K562 (cell line): ENCODE measurements at regions not wholly inside any gene's neighbourhood (a gene's known extent, or its start where the extent isn't known, plus 50 kb on each side); places are given as distances from the start of the nearest gene placed in this dataset.

Experiments
- EZH2 ChIP-seq: IDR thresholded peaks from 2 replicates; pipeline ENCODE4 v1.6.1; 2012; ENCODE audit warnings: low read depth, mild to moderate bottlenecking, inconsistent platforms, low read length, borderline replicate concordance
- IRF1 ChIP-seq: sonication (generic); formaldehyde crosslinking; IDR thresholded peaks from 2 replicates; pipeline ENCODE4 v1.8.0; 2022; ENCODE audit warnings: missing genetic modification reagents, mild to moderate bottlenecking, borderline replicate concordance
- JUNB ChIP-seq: fragments of 450-650 bp; formaldehyde crosslinking; conservative IDR thresholded peaks from 2 replicates; pipeline ENCODE4 v1.4.0; 2020; ENCODE audit warnings: mild to moderate bottlenecking
- KDM4B ChIP-seq, 2 experiments: fragments of 450-650 bp in 1 of 2; sonication (generic) in 1 of 2; IDR thresholded peaks; 2 replicates each; pipeline ENCODE4 v1.6.1; 2016 to 2017; ENCODE audit warnings: borderline replicate concordance in 2 of 2, antibody characterized with exemption in 1 of 2, low read depth in 1 of 2, mild to moderate bottlenecking in 1 of 2
- POLR2A ChIP-seq: fragments of 450-650 bp; conservative IDR thresholded peaks from 2 replicates; pipeline ENCODE4 v1.6.1; 2016
- POLR2AphosphoS5 ChIP-seq: IDR thresholded peaks from 2 replicates; pipeline ENCODE4 v1.6.1; 2011; ENCODE audit warnings: mild to moderate bottlenecking, low read depth, low read length, moderate library complexity; ENCODE audit not compliant: control insufficient read depth, insufficient read depth
- RBM39 ChIP-seq: fragments of 200-400 bp; formaldehyde crosslinking; optimal IDR thresholded peaks from 2 replicates; pipeline ENCODE3; 2018; ENCODE audit warnings: low read depth, low read length
- SP2 ChIP-seq: IDR thresholded peaks from 2 replicates; pipeline ENCODE4 v1.6.1; 2011; ENCODE audit warnings: mild to moderate bottlenecking, low read depth, low read length, moderate library complexity; ENCODE audit not compliant: poor library complexity, severe bottlenecking; ENCODE audit errors: extremely low read depth
- TFAP4 ChIP-seq: sonication (generic); formaldehyde crosslinking; IDR thresholded peaks from 2 replicates; pipeline ENCODE4 v1.8.0; 2022; ENCODE audit warnings: missing genetic modification reagents, mild to moderate bottlenecking, moderate library complexity, borderline replicate concordance
- ZNF274 ChIP-seq: IDR thresholded peaks from 2 replicates; pipeline ENCODE4 v1.6.1; 2011; ENCODE audit warnings: low read depth, mild to moderate bottlenecking, low read length, moderate library complexity, borderline replicate concordance
- ZNF780A ChIP-seq: fragments of 250-450 bp; sonication (Bioruptor Pico); IDR thresholded peaks from 2 replicates; pipeline ENCODE4 v1.5.0; 2021; ENCODE audit warnings: mild to moderate bottlenecking

DNA sequence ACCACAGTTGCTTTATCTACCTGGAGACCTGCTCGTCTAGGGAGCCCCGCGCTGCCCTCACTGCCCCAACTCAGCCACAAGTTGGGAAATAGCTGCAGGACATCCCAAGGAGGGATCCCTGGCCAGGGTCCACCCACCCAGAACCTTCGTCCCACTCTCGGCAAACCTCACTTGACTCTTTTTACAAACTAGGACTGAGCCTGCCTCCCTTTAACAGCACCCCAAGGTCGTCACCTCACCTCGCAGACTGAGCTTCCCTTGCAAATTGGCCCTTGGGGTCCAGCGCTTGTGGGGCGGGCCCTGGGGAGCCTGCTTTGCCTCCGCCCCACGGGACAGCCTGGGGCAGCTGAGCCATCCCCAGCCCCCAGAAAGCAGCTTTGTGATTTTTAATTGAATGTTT is 1505.8 kb downstream of the TBC1D22A start:
- TF ChIP-seq RBM39 (no peak), KDM4B (IDR thresholded peaks at IDR 0.05; ENCODE audit: borderline replicate concordance in 2 of 2, low read depth in 1 of 2) (no peak), POLR2A (no peak), EZH2 (no peak), POLR2AphosphoS5 (no peak), JUNB (CRISPR knock-in tag) (no peak), IRF1 (no peak), TFAP4 (CRISPR knock-in tag) (no peak), SP2 (no peak), ZNF780A (CRISPR knock-in tag) (no peak), ZNF274 (no peak)
